Gastrocnemius medialis (tissue), 4 donors: ENCODE measurements at regions not wholly inside any gene's neighbourhood (a gene's known extent, or its start where the extent isn't known, plus 50 kb on each side); places are given as distances from the start of the nearest gene placed in this dataset.

Experiments used
- POLR2A ChIP-seq, 2 donors: fragments of 450-650 bp; IDR thresholded peaks; one replicate each; pipeline ENCODE4 v1.6.1; 2017; ENCODE audit warnings: antibody characterized with exemption in 2 of 2, mild to moderate bottlenecking in 2 of 2, moderate library complexity in 2 of 2
- TF ChIP-seq, protein P1 (sequence below), 5 experiments: fragments of 450-650 bp in 3 of 5; fragments of 200-600 bp in 2 of 5; sonication (generic) in 2 of 5; IDR thresholded peaks in 4 of 5; conservative IDR thresholded peaks in 1 of 5; 1 replicate in 4 of 5; 2 replicates in 1 of 5; pipeline ENCODE4 v1.5.1; 2016 to 2019; ENCODE audit warnings: antibody characterized with exemption in 5 of 5, mild to moderate bottlenecking in 3 of 5, moderate library complexity in 3 of 5

DNA sequence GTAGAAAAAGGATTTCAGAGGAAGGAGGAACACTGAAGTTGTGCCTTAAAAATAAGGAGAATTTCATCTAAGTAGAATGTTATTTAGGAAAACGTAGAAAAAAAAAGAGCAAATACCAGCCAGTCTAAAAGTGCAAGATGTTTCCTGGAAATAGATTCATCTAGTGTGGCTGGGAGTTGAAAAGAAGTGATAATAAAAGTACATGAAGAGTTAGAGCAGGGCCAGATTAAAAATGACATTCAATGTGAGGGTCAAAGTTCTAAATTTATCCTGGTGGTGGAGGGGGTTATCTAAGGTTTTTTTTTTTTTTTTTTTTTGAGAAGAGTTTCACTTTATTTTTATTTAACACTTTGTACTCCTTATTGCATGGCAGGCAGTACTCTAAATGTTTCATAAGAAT, 289.3 kb downstream of the MDFIC start:
- no peak for TF ChIP-seq POLR2A (IDR thresholded peaks at IDR 0.05)
- TF ChIP-seq, protein P1, sequence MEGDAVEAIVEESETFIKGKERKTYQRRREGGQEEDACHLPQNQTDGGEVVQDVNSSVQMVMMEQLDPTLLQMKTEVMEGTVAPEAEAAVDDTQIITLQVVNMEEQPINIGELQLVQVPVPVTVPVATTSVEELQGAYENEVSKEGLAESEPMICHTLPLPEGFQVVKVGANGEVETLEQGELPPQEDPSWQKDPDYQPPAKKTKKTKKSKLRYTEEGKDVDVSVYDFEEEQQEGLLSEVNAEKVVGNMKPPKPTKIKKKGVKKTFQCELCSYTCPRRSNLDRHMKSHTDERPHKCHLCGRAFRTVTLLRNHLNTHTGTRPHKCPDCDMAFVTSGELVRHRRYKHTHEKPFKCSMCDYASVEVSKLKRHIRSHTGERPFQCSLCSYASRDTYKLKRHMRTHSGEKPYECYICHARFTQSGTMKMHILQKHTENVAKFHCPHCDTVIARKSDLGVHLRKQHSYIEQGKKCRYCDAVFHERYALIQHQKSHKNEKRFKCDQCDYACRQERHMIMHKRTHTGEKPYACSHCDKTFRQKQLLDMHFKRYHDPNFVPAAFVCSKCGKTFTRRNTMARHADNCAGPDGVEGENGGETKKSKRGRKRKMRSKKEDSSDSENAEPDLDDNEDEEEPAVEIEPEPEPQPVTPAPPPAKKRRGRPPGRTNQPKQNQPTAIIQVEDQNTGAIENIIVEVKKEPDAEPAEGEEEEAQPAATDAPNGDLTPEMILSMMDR (IDR thresholded peaks at IDR 0.05 in 4 of 5, conservative IDR thresholded peaks at IDR 0.05 in 1 of 5): no peak
